ENCODE measurements at regions not wholly inside any gene's neighbourhood (a gene's known extent, or its start where the extent isn't known, plus 50 kb on each side); places are given as distances from the start of the nearest gene placed in this dataset.

GRCh38 chr16:85225257-85225656 lies 113.0 kb upstream of the CIBAR2 start:
- H3K9me3 Mint-ChIP-seq = peaks cover 0 to 4% (median 2%) of the 10 kb centered on the region in 7 donors
- peaks cover 6% of the 10 kb centered on the region for H3K4me1 Mint-ChIP-seq
- intact Hi-C loops (cut with micrococcal nuclease) = no loop called here
- peaks cover 6 to 9% (median 8%) of the 10 kb centered on the region in 3 donors for H3K27me3 Mint-ChIP-seq (ENCODE audit: low read depth in 3 of 3)
- no peak overlapping the region for H3K27ac Mint-ChIP-seq
- H3K4me3 Mint-ChIP-seq = no peak overlapping the region
- Histone ChIP-seq H2AFZ (ENCODE audit: insufficient read depth, low read depth, low read length, poor library complexity, severe bottlenecking) (no peak overlapping the region), H3K36me3 (replicated peaks in 1 of 2; ENCODE audit: control insufficient read depth in 1 of 2, insufficient read depth in 2 of 2, low read length in 2 of 2) (no peaks in the 10 kb centered on the region), H3K79me2 (ENCODE audit: insufficient read depth, low read length) (no peaks in the 10 kb centered on the region), H3K4me3 (replicated peaks in 1 of 3; ENCODE audit: low read depth in 2 of 3, low read length in 3 of 3) (no peak overlapping the region), H3K27me3 (ENCODE audit: control insufficient read depth in 2 of 2, insufficient read depth in 2 of 2, low read length in 2 of 2) (no peaks in the 10 kb centered on the region), H3K4me1 (ENCODE audit: control insufficient read depth in 1 of 2, insufficient read depth in 2 of 2, low read length in 2 of 2) (no peaks in the 10 kb centered on the region), H4K20me1 (ENCODE audit: insufficient read depth, low read length) (no peaks in the 10 kb centered on the region), H3K27ac (ENCODE audit: low read depth in 1 of 2, low read length in 2 of 2) (no peak overlapping the region), H3K9me3 (replicated peaks in 1 of 2; ENCODE audit: control insufficient read depth in 1 of 2, insufficient read depth in 1 of 2, low read length in 2 of 2) (no peaks in the 10 kb centered on the region), H3K9ac (ENCODE audit: insufficient read depth, low read length, poor library complexity, severe bottlenecking) (no peak overlapping the region), H3K4me2 (replicated peaks; ENCODE audit: extremely low read depth, low read length, poor library complexity, severe bottlenecking) (no peak overlapping the region)
- 97% methylated on average over 8 of the region's 9 CpGs for WGBS (ENCODE audit: insufficient coverage)
- DNase-seq = no peak
- TF ChIP-seq, protein P1, sequence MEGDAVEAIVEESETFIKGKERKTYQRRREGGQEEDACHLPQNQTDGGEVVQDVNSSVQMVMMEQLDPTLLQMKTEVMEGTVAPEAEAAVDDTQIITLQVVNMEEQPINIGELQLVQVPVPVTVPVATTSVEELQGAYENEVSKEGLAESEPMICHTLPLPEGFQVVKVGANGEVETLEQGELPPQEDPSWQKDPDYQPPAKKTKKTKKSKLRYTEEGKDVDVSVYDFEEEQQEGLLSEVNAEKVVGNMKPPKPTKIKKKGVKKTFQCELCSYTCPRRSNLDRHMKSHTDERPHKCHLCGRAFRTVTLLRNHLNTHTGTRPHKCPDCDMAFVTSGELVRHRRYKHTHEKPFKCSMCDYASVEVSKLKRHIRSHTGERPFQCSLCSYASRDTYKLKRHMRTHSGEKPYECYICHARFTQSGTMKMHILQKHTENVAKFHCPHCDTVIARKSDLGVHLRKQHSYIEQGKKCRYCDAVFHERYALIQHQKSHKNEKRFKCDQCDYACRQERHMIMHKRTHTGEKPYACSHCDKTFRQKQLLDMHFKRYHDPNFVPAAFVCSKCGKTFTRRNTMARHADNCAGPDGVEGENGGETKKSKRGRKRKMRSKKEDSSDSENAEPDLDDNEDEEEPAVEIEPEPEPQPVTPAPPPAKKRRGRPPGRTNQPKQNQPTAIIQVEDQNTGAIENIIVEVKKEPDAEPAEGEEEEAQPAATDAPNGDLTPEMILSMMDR (IDR thresholded peaks at IDR 0.05) = no peak
- no peaks in the 10 kb centered on the region for H3K36me3 Mint-ChIP-seq

DNA sequence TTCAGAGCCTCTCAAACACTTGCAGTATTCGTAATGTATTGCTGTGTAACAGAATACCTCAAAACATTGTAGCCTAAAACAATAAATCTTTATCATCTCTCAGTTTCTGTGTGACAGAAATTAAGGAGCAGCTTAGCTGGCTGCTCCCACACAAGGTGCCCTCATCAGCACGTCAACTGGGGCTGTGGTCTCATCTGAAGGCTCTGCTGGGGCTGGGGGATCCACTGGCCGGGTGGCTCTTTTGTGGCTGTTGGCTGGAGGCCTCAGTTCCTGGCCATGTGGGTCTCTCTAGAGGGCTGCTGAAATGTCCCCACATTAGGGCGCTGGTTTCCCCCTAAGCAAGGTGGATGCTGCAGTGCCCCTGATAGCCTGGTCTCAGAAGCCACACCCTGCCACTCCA lies 113.4 kb upstream of the CIBAR2 start:
- Histone ChIP-seq H3K9me3 (replicated peaks in 1 of 2; ENCODE audit: control insufficient read depth in 1 of 2, insufficient read depth in 1 of 2, low read length in 2 of 2) (no peaks in the 10 kb centered on the region), H4K20me1 (ENCODE audit: insufficient read depth, low read length) (no peaks in the 10 kb centered on the region), H3K4me3 (replicated peaks in 1 of 3; ENCODE audit: low read depth in 2 of 3, low read length in 3 of 3) (no peak overlapping the region), H3K27me3 (ENCODE audit: control insufficient read depth in 2 of 2, insufficient read depth in 2 of 2, low read length in 2 of 2) (no peaks in the 10 kb centered on the region), H3K4me2 (replicated peaks; ENCODE audit: extremely low read depth, low read length, poor library complexity, severe bottlenecking) (no peak overlapping the region), H3K4me1 (ENCODE audit: control insufficient read depth in 1 of 2, insufficient read depth in 2 of 2, low read length in 2 of 2) (no peaks in the 10 kb centered on the region), H3K79me2 (ENCODE audit: insufficient read depth, low read length) (no peaks in the 10 kb centered on the region), H3K36me3 (replicated peaks in 1 of 2; ENCODE audit: control insufficient read depth in 1 of 2, insufficient read depth in 2 of 2, low read length in 2 of 2) (no peaks in the 10 kb centered on the region), H3K9ac (ENCODE audit: insufficient read depth, low read length, poor library complexity, severe bottlenecking) (no peak overlapping the region), H3K27ac (ENCODE audit: low read depth in 1 of 2, low read length in 2 of 2) (no peak overlapping the region), H2AFZ (ENCODE audit: insufficient read depth, low read depth, low read length, poor library complexity, severe bottlenecking) (no peak overlapping the region)
- intact Hi-C loops (cut with micrococcal nuclease) = no loop called here
- Mint-ChIP-seq H3K4me1 (peaks cover 6% of the 10 kb centered on the region), H3K27ac (no peak overlapping the region), H3K36me3 (no peaks in the 10 kb centered on the region), H3K27me3 (ENCODE audit: low read depth in 3 of 3) (peaks cover 5 to 11% (median 6%) of the 10 kb centered on the region in 3 donors), H3K9me3 (peaks cover 0 to 4% (median 2%) of the 10 kb centered on the region in 7 donors), H3K4me3 (no peak overlapping the region)
- TF ChIP-seq, protein P1 (IDR thresholded peaks at IDR 0.05) = no peak
- DNase-seq = no peak
- 90% methylated on average over 2 of the region's 4 CpGs for WGBS (ENCODE audit: insufficient coverage)

Data from CD14-positive monocyte (primary cell).